ENCODE measurements at regions not wholly inside any gene's neighbourhood (a gene's known extent, or its start where the extent isn't known, plus 50 kb on each side); places are given as distances from the start of the nearest gene placed in this dataset.

DNA sequence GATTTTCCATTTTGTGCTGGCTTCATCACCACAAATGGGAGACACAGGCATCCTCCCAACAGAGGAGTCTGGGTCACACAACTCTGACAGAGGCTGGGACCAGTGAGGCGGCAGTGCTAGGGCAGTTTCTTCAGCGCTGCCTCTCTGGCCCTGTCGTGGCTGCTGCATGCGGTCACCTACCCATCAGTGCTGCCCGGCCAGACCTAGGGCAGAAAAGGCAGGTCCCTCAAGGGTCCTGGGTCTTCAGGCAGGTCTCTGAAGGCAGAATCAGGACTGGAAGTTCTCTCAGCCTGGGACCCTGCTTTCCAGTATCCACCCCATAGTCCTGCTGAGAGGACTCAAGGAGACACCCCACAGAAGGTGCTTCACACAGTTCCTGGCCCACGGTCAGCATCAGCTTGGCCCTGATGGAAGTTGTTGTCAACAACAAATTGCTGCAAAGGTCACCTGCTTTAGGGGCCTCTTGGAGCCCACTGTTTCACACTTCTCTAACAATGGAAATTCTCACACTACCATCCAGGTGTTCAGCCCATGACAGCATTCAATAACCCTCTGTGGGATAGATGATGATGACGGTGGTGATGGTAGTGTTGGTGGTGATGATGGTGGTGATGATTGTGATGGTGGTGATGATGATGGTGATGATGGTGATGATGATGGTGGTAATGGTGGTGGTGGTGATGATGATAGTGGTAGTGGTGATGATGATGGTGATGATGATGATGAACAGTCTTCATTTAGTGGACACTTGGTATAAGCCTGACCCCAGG is 146.4 kb upstream of the PPP1R26 start:
- in situ Hi-C loops (cut with HindIII; ENCODE audit: low pct_unique_long_range_greater_than_20kb, low sequenced_read_pairs), result no loop called here
- no peak for DNase-seq (ENCODE audit: low read depth)

DNA sequence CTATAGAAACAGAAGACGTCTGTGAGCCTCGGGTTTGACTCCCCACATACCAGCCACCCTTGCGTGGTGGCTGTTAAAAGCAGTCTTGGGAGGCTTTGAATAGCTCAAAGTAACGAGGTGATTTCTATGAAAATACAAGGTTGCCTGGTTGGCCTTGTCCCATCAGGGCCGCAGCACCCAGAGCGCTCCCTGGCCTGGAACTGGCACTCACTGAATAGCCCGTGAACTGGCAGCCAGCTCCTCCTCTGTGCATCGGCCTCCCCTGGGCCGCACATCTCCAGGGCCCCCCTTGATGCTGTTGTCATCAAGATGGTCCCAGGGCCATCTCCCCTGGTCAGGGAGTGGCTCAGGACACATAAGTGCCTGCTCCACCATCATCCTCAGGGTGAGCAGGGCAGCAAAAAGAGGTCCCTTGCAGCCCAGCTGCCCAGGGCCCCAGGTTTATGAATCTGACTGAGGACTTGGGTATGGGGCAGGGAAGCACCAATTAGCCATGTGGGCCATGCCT is 144.6 kb upstream of the PPP1R26 start:
- in situ Hi-C loops (cut with HindIII; ENCODE audit: low pct_unique_long_range_greater_than_20kb, low sequenced_read_pairs), result no loop called here
- no peak for DNase-seq (ENCODE audit: low read depth)

DNA sequence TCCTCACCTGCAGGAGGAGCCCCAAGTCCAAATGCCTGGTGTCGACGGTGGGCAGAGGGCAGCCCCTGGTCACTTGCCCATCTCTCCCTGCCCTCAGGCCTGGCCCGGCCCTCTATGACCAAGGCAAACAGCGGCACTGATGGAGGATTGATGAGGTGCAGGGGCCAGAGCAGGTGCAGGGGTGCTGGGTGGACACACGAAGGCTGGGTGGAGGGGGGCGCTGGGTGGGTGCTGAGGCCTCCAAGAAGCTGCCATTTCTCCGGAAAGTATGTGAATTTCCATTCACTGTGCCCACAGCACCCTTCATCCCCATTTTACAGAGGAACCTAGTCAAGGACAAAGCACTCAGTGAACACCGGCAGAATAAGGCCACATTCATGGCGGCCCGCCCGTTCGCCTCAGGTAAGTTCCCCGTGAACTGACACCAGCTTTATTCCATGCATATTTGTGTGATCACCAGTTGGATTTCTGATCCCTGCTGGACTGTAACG is 143.8 kb upstream of the PPP1R26 start:
- in situ Hi-C loops (cut with HindIII; ENCODE audit: low pct_unique_long_range_greater_than_20kb, low sequenced_read_pairs), result no loop called here
- DNase-seq (ENCODE audit: low read depth), result no peak

DNA sequence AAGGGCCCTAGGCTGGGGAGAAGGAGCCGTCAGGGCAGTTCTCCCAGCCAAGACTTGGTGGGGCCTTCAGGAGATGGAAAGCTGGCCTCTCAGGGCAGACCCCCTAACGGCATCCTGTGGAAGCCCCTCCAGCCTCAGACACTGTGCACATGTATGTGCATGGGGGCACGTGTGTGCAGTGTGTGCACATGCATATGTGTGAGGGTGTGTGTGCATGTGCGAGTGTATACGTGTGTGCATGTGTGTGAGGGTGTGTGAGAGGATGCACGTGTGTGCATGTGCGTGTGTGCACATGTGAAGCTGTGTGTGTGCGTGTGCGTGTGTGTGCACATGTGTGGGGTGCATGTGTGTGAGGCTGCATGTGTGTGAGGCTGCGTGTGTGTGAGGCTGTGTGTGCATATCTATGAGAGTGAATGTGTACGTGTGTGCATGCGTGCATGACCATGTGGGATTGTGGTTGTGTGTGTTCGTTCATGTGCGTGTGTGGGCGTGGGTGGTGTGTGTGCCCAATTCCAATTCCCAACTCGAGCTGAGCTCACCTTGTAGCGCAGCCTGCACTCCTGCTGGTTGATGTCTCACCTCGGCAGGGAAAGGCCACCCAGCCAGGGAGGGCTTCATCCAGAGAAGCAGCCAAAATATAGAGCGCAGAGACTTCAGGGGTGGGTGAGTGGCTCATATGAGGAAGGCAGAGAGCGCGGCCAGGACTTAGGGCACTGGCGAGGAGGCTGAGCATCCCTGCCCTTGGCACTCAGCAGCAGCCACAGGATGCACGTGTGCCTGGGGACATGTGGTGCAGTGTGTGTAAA is 142.7 kb upstream of the PPP1R26 start:
- DNase-seq (ENCODE audit: low read depth), result no peak
- in situ Hi-C loops (cut with HindIII; ENCODE audit: low pct_unique_long_range_greater_than_20kb, low sequenced_read_pairs), result no loop called here

DNA sequence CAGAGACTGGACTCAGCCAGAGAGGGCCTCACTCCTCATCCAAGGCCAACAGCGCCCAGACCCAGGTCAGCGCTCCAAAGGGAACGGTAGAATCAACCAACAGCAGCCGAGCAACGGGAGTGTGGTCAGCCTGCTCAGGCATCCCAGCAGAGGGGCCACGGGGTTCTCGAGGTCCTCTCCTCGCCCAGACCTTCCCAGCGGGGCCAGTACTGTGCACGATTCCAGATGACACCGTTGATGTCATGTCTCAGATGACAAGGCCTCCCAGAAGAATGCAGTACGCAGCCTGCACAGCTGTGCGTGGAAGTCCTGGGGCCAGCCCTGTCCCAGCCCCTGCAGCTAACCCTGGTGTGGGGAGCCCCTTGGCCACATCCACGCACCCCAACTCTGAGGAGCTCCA is 141.0 kb upstream of the PPP1R26 start:
- DNase-seq (ENCODE audit: low read depth), result no peak
- in situ Hi-C loops (cut with HindIII; ENCODE audit: low pct_unique_long_range_greater_than_20kb, low sequenced_read_pairs), result no loop called here

DNA sequence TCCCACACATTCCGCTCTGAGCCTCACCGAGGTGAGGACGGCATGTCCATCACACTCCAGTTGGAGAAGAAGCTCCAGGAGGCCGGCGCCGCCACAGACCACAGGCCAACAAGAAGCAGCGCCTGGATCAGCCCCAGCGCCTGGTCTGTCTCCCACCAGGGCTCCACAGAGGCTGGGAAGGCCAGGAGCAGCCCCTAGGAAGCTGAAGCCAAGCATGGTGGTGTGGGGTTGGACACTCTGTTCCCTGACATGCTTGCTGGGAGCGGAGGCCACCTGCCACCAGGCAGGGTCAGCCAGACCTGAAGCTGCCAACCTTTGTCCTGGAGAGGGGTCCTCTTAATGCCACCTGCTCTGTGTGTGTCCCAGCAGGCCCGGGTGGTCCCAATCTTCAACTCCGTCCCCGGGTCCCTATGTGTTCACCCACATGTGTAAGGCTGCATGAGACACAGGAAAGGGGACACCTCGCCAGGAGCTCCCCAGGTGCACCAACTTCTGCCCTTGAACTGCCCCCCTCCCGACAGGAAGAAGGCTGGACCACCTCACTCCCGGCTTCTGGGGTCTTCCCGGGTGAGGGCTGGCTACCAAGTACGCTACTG is 140.1 kb upstream of the PPP1R26 start:
- no peak for DNase-seq (ENCODE audit: low read depth)
- in situ Hi-C loops (cut with HindIII; ENCODE audit: low pct_unique_long_range_greater_than_20kb, low sequenced_read_pairs), result no loop called here

DNA sequence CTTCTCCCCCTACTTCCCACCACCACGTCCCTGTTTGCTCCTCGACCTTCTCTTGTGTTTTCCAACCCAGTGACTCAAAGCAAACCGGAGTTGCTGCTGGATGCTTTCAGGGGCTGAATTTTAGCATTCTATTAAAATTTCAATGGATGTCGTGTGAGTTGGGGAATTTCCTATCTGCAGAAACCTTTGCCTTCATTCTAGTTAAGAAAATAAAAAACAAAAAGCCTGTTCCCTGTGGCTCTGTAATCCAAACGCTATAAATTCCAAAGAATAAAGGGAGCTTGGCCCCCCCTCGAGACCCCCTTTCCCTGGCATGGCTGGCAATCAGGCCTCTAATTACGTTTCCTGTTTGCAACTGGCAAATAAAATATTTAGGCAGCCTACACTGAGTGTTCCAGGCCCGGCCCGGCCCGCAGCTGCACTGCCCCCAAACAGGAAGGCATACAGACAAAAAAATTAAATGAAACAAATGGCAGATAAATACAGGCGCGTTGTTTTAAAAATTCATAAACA is 139.4 kb upstream of the PPP1R26 start:
- no peak for DNase-seq (ENCODE audit: low read depth)
- in situ Hi-C loops (cut with HindIII; ENCODE audit: low pct_unique_long_range_greater_than_20kb, low sequenced_read_pairs), result no loop called here

DNA sequence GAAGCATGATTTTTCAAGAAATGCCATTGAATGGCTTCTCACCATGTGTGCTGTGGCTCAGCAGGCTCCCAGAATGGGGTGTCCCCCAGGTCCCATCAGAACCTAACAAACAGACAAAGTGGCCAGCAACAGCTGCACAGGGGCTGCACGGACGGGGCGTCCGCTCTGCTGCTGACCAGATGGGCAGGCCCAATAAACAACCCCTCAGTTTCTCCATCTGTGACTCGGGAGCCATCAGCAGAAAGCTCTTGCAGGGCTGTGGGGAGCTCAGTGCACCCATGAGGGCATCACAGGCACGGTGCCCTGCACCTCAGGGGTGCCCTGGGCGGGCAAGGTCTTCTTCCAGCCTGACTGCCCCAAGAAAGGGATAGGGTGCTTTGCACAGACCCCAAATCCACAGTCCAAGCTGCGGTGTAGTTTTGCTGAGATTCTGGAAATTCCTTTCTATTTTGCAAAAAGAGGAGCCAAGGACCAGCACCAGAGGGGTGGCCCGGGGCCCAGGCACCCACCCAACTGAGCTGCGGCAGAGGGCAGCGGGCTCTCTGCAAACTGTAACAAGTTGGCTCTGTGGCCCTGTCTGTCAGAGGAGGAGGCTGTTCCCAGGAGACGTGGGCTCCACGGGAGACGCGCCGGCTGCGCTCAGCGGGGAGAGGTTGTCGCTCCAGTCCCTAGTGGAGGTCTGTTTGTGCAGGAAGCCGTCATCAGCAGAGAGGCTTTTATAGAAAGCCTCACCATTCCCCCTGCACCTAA is 138.7 kb upstream of the PPP1R26 start:
- no peak for DNase-seq (ENCODE audit: low read depth)
- in situ Hi-C loops (cut with HindIII; ENCODE audit: low pct_unique_long_range_greater_than_20kb, low sequenced_read_pairs), result no loop called here

DNA sequence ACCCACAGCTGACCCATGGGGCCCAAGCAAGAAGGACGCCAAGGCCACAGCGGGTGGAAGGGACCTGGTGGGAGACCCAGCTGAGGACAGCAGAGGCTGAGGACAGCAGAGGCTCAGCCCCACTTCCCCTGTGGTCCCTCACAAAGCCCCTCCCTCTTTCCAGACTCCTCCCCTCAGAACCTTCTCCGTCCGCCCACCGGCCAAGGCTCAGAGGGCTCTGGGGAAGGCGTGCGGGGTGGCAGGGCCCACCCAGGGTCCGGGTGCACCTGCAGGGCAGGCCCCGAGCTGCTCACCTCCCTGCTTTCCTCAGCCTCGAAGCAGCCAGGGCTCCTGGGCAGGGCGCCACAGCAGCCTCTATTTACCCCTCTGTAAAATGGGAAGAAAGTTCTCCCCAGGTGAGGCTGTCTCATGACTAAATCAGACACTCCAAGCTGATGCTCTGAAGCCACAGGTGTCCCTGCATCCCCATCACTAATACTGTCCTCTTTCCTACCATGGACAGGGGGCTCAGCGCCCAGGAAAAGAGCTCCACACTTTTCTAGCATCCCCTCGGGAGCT is 137.9 kb upstream of the PPP1R26 start:
- DNase-seq (ENCODE audit: low read depth), result no peak
- in situ Hi-C loops (cut with HindIII; ENCODE audit: low pct_unique_long_range_greater_than_20kb, low sequenced_read_pairs), result no loop called here

DNA sequence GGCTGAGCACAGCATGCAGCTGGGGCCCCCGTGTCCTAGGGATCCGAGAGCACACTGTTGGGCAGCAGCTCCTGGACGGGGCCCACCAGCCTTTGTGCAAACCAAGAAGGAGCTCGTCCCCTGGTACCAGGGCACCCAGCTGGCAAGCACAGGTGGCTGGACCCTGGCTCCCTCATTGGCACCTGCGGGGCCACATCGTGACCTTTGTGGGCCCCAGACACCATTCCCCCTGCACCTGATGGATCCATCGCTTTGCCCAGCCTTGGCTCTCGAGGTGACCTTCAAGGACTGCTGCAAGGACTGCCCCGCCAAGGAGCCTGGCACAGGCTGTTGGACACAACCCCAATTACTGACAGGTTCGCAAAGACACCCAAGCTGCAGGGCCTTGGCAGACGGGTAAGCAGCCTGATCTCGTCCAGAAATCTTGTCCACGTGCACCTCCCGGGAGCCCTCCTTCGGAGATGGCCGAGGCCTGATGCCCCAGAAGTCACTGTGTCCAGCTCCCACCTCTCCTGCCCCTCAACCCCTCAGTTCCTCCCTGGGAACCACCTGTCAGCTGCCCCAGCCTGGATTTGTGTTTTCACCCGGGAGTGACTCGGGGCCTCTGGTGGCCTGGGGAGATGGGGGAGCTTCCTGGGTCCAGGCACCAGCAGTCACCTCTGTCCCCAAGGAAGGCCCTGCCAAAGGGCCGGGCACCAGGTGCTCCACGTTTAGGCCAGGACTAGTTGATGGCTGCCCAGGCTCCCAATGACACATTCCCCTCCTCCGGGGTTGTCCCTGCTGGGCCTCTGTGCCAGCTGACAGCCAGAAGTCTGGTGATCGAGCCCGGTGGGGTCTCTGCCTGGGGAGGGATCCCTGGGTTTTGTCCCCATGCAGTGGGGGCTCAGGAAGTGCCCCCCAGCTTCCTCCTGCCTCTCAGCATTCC is 137.1 kb upstream of the PPP1R26 start:
- in situ Hi-C loops (cut with HindIII; ENCODE audit: low pct_unique_long_range_greater_than_20kb, low sequenced_read_pairs), result no loop called here
- DNase-seq (ENCODE audit: low read depth), result no peak

DNA sequence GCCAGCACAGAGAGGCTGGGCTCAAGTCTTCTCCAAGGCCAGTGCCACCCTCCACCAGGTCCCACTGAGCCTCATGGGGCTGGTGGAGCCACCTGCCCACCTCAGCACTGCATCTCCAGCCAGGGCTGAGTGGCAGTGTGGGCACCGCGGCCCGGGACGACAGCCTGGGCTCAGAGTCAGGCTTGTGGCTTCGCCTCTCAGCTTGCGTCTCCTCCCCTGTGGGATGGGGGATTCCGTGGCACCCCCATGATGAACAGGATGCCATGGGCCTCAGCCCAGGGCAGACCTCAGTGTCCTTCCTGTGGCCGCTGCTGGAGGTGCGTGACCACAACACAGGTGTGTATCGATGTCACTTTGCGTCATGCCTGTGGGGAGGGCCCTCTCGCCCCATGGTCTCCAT is 136.4 kb upstream of the PPP1R26 start:
- in situ Hi-C loops (cut with HindIII; ENCODE audit: low pct_unique_long_range_greater_than_20kb, low sequenced_read_pairs), result no loop called here
- no peak for DNase-seq (ENCODE audit: low read depth)

DNA sequence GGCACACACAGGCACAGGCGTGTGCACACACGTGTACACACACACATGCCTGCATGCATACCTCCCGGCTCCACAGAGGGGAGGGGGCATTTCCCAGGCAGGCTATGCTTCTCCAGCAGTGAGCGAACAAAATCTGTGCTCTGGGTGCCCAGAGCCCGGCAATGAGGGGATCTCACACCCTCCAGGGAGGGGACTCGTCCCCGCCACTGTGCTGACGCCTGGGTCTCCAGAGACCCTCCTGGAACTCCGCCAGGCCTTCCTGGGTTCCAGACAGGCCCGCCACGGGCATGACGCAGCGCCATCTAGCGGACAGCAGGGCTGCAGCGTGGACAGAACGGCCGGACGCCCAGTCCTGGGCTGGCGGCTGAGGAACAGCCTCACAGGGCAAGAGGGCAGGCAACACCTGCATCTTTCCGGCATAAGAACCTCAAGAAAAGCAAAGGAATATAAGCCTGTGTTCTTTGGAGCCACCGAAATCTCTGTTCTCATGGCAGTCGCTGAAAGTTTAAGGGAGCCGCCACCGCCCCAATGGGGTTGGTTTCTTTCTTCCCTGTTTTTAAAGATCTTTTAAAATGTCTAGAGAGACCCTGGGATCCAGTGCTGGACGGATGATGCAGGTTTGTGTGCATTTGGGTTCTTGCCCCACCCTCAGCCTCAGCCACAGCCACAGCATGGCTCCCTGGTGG is 135.6 kb upstream of the PPP1R26 start:
- peak; percentile 27 for DNase-seq (ENCODE audit: low read depth)
- in situ Hi-C loops (cut with HindIII; ENCODE audit: low pct_unique_long_range_greater_than_20kb, low sequenced_read_pairs), result no loop called here

DNA sequence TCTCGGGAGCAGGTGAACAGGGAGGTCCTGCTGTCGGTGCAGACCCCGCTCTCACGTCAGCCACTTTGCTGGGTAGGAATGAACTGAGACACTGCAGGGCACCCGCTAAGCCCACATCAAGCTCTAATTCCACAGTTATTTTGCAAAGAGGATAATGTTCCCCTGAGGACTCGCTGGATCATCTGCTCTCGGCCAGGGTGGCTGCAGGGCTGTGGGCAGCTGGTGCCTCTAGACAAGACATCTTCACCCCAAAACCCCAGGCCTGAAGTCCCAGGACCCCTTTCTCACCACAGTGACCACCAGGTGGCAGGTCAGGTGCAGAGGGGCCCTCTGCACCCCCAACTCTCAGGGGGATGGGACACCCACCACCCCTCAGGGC is 135.1 kb upstream of the PPP1R26 start:
- in situ Hi-C loops (cut with HindIII; ENCODE audit: low pct_unique_long_range_greater_than_20kb, low sequenced_read_pairs), result no loop called here
- DNase-seq (ENCODE audit: low read depth), result no peak

DNA sequence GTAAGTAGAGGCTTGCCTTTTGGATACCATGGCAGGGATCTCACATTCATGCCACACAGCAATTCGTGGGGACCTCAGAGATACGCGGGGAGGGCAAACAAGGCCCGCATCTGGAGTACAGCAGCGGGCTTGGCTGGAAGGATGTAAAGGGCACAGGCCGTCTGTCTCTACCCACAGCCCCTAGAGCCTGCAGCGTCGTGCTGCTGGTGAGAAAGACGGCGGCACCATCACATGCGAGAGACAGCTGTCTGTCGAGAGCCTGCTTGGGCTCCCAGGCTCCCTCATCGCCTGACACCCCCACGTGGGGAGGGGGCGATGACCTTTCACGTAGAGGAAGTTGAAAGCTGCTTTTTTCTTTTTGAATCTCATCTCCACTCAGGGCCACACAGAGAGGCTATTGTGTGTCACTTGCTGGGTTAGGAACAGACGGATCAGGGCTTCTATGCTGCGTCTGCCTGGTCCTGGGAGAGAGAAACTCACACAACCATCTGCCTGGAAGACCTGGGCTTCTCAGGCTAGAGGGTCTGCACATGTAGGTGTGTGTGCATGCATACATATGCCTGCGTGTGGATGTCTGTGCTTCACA is 134.6 kb upstream of the PPP1R26 start:
- in situ Hi-C loops (cut with HindIII; ENCODE audit: low pct_unique_long_range_greater_than_20kb, low sequenced_read_pairs), result no loop called here
- no peak for DNase-seq (ENCODE audit: low read depth)

DNA sequence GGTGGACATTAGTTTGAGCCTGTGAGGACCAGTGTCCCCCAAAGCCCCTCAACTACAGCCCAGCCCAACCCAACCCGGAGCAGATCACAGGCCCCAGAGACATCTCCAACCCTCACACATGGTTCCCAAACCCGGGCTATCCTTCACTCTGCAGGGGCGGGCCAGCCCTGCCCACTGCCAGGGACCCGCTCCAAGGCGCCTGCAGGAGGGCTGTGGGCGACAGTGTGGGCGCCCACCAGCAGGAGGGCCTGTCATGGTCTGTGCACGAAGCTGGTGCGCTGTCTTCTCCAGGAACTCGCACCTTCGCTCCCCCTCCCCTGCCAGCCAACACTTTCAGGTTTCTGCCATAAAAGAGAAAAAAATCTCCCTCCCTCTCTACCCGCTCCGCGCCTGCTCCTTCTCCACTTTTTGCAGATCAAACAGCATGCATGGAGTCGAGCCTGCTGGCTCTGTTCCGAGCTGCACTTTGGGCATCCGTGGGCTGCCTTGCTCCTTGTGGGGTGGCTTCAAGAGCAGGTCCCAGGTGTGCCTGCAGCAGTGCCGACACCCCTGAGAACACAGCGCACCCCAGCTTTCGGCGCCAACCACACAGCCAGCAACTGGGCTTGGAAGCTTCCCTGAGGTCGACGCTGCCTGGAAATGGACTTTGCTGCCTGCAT is 133.7 kb upstream of the PPP1R26 start:
- DNase-seq (ENCODE audit: low read depth), result no peak
- in situ Hi-C loops (cut with HindIII; ENCODE audit: low pct_unique_long_range_greater_than_20kb, low sequenced_read_pairs), result no loop called here

Data from Caki2 (cell line).